GM18873 (cell line): ENCODE measurements at regions not wholly inside any gene's neighbourhood (a gene's known extent, or its start where the extent isn't known, plus 50 kb on each side); places are given as distances from the start of the nearest gene placed in this dataset.

Experiments
- ATAC-seq: cut with Tn5 transposase; IDR thresholded peaks from one replicate; pipeline ENCODE4 v1.9.1; 2021; ENCODE audit warnings: mild to moderate bottlenecking, moderate library complexity, moderate number of reproducible peaks; ENCODE audit not compliant: unreplicated experiment, low FRiP score

- peak; percentile 66 for ATAC-seq
Measured at GRCh38 chr7:16975712-16976111, 93.9 kb upstream of the AGR3 start.

GRCh38 chr7:16978358-16979244 lies 96.8 kb upstream of the AGR3 start:
- no peak for ATAC-seq

- ATAC-seq: no peak
Measured at GRCh38 chr7:16980539-16980938, 98.8 kb upstream of the AGR3 start.

GRCh38 chr7:16982640-16983350 lies 101.0 kb upstream of the AGR3 start:
- ATAC-seq: no peak

GRCh38 chr7:16984375-16984774 lies 102.6 kb upstream of the AGR3 start:
- no peak for ATAC-seq

- no peak for ATAC-seq
Measured at GRCh38 chr7:16985621-16986020, 103.8 kb upstream of the AGR3 start.

GRCh38 chr7:16986755-16987154 lies 105.0 kb upstream of the AGR3 start:
- ATAC-seq: no peak

GRCh38 chr7:16989811-16990413 lies 108.1 kb upstream of the AGR3 start:
- ATAC-seq: no peak

GRCh38 chr7:16991551-16991950 lies 109.8 kb upstream of the AGR3 start:
- ATAC-seq: no peak

- no peak for ATAC-seq
Measured at GRCh38 chr7:16993543-16993942, 111.8 kb upstream of the AGR3 start.

- no peak for ATAC-seq
Measured at GRCh38 chr7:16998481-16999051, 116.8 kb upstream of the AGR3 start.

GRCh38 chr7:16999541-17000267 lies 117.9 kb upstream of the AGR3 start:
- ATAC-seq: no peak

GRCh38 chr7:17005271-17005670 lies 123.5 kb upstream of the AGR3 start:
- ATAC-seq: no peak

- no peak for ATAC-seq
Measured at GRCh38 chr7:17007841-17008240, 126.1 kb upstream of the AGR3 start.

GRCh38 chr7:17009007-17009719 lies 127.4 kb upstream of the AGR3 start:
- no peak for ATAC-seq

GRCh38 chr7:17009933-17010332 lies 128.2 kb upstream of the AGR3 start:
- ATAC-seq: no peak

- no peak for ATAC-seq
Measured at GRCh38 chr7:17010637-17011300, 129.0 kb upstream of the AGR3 start.

- no peak for ATAC-seq
Measured at GRCh38 chr7:17013204-17013603, 131.4 kb upstream of the AGR3 start.

GRCh38 chr7:17014686-17015085 lies 132.9 kb upstream of the AGR3 start:
- no peak for ATAC-seq
